Left ventricle myocardium superior (tissue), 1 donor: ENCODE measurements at regions not wholly inside any gene's neighbourhood (a gene's known extent, or its start where the extent isn't known, plus 50 kb on each side); places are given as distances from the start of the nearest gene placed in this dataset.
A peak's percentile ranks its signal among the peaks of the same experiment; 100 is the strongest.

Experiments
- ATAC-seq: fragments of 200-7000 bp; cut with Tn5 transposase; one replicate; pipeline ENCODE4 v1.9.1; 2020; ENCODE audit warnings: mild to moderate bottlenecking, moderate library complexity
- DNase-seq: peaks from one replicate; pipeline ENCODE4 v3.0.0-alpha.2; 2020
- intact Hi-C: fragments of 100-400 bp; cut with micrococcal nuclease; formaldehyde crosslinking; loops from one replicate; pipeline ENCODE4 v1.11.0; 2022
- donor health status: DM: no; HTN: yes; CAD: no; lungs with severe emphysema.

DNA sequence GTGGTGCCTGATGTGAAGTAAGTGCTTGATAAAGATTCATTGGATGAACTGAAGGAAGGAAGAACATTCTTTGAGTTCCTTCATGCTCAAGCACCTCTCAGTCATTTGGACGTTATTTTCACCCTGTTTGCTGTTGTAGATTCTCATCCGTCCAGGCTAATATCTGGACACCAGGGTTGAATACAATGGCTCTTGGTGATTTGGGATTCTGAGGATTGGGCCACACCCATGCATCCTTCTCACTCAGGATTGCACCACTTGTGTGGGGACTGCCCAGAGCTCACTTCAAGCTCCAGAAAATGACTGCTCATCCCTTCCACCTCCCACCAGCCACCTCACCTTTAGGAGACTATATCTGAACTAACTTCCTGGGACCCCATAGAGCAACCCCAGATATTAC lies 117.1 kb upstream of the IPO9 start:
- no peak for ATAC-seq

DNA sequence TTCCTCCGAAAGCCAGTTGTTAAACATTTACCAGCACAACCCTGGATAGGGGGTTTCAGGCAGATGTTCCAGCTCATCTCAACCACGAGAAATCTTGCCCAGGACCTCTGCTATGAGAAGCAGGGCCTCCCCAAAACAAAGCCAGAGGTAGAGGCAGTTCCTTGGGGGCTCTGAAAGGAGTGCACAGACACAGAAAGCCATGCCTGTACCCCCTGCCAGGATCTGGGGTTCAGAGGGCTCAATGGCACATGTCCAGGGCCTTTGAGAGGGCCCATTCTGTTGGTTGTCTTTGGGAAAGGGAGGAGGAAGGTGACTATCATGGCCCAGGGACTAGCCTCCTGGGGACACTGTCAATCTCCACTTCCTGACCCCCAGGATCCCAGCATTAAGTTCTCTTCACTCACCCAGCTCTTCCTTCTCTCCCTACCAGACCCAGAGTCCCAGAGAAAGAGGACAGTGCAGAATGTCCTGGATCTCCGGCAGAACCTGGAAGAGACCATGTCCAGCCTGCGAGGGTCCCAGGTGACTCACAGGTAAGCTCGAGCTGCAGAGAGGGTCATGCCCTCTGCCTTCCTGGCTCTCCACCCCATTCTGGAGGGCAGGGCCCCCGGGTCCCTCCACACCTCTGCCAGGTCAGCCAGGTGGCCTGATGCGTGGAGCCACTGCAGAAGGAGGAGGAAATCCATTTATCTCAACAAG lies 116.4 kb upstream of the IPO9 start:
- ATAC-seq: no peak
- intact Hi-C loops: no loop called here
- DNase-seq: no peak

More for the DNA sequence above, 117.1 kb upstream of the IPO9 start:
- intact Hi-C loops: loop anchor here (2.0 kb wide), 1 partner anchor 81 kb away; no protein-coding TSS in a partner anchor
- no peak for DNase-seq

DNA sequence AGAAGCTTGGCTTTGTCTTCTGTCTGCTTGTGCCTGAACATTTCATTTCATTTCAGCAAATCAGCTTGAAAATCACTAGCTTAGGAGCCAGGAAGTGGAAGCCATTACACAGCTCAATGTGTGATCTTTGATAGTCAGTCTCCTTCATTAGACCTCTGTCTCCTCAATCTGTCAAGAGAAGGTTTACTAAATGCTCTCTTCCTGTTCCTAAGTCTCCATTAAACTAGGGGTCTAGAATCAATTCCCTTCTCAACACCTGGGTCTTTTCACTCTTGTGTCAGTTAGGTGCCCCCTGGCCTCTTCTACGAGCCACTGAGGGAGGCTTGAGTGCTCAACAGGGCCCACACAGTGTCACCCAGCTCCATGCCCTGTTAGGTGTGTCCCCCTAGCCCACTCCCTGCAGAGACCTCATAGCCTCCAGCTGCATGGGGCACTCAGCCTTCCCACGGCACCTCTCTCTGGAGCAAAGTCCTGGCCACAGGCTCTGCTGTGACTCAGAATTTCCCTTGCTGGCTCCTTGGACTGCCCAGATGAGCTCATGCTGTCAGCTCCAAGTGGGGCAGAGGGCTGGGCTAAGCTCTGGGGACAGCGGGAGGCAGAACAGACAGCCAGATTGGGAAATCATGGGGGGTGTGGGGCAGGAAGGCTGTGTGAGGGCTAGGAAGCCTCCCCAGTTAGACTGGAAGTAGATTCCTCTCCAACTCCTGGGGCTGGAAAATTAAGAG lies 115.7 kb upstream of the IPO9 start:
- DNase-seq (peak; percentile 93), ATAC-seq (peak; percentile 89)
- intact Hi-C loops: no loop called here

GRCh38 chr1:201714542-201715329 lies 114.2 kb upstream of the IPO9 start:
- ATAC-seq (peak; percentile 55), DNase-seq (peak; percentile 72)
- intact Hi-C loops: no loop called here

DNA sequence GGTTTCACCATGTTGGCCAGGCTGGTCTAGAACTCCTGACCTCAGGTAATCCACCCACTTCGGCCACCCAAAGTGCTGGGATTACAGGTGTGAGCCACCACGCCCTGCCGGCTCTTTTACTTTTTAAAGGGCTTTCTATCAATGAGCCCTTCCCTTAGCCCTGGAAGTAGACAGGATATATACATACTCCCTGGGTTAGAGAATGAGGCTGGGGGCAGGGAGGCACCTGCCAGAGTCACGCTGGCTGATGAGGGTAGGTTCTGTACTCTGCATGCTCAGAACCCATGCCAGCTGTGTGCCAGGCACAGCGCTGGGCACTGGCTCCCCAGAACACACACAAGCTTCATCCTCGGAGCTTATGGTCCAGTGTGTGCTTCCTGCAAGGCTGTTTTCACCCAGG lies 113.6 kb upstream of the IPO9 start:
- ATAC-seq: no peak
- no peak for DNase-seq
- intact Hi-C loops: no loop called here

GRCh38 chr1:201715801-201716741 lies 112.9 kb upstream of the IPO9 start:
- intact Hi-C loops: no loop called here
- no peak for ATAC-seq
- DNase-seq: no peak

DNA sequence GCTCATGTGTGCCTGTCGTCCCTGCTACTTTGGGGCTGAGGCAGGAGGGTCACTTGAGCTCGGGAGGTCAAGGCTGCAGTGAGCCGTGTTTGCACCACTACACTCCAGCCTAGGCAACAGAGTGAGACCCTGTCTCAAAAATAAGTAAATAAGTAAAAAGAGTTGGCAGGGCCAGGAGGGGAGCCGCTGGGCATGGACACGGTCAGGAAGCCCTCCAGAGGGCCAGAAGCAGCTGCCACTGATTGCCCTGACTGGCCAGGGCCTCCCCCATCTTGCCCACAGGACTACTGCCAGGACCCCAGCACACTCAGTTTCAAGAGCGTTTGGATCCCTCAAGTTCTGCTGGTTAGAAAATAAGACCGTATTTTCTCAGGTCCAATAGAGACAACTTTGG lies 112.2 kb upstream of the IPO9 start:
- intact Hi-C loops: no loop called here
- DNase-seq: no peak
- no peak for ATAC-seq

DNA sequence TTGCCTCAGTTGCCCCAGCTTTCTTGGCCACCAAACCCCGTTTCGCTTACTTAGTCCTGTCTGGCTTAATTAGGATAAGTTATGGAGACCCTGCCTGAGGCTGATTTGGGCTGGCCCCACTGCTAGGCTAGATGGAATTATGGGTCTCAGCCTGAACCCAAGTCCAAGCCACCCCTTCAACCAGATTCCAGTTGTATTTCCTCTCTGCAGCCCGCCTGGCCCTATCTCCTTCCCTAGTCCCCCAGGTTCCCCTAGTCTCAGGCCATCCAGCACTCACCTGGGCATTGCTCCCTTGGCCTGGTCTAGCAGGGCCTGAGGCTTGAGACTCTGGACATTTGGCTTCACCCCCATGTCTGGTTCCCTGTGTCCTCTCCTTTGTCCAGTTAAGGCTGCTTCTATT lies 111.7 kb upstream of the IPO9 start:
- intact Hi-C loops: no loop called here
- ATAC-seq: no peak
- no peak for DNase-seq

- intact Hi-C loops: no loop called here
- no peak for ATAC-seq
- DNase-seq: no peak
Observed at GRCh38 chr1:201718346-201719202, 110.4 kb upstream of the IPO9 start.

- DNase-seq (peak; percentile 86), ATAC-seq (peak; percentile 64)
- intact Hi-C loops: no loop called here
Observed at GRCh38 chr1:201719812-201720521, 109.0 kb upstream of the IPO9 start.

DNA sequence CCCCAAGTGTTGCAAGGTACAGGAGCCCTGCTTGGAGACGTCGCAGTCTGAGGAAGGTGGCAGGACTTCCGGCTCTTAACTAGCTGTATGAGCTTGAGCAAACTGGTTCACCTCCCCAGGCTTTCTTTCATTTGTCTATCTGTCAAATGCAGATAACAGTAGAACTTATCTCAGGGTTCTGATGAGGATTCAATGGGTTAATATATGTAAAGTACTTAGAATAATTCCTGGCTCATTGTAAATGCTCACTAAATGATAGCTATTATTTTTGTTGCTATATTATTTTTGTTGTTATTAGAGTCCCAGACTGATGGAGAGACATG lies 108.5 kb upstream of the IPO9 start:
- DNase-seq (no peak), ATAC-seq (no peak)
- intact Hi-C loops: no loop called here

GRCh38 chr1:201721082-201722049 lies 107.6 kb upstream of the IPO9 start:
- no peak for DNase-seq
- ATAC-seq: no peak
- intact Hi-C loops: no loop called here

DNA sequence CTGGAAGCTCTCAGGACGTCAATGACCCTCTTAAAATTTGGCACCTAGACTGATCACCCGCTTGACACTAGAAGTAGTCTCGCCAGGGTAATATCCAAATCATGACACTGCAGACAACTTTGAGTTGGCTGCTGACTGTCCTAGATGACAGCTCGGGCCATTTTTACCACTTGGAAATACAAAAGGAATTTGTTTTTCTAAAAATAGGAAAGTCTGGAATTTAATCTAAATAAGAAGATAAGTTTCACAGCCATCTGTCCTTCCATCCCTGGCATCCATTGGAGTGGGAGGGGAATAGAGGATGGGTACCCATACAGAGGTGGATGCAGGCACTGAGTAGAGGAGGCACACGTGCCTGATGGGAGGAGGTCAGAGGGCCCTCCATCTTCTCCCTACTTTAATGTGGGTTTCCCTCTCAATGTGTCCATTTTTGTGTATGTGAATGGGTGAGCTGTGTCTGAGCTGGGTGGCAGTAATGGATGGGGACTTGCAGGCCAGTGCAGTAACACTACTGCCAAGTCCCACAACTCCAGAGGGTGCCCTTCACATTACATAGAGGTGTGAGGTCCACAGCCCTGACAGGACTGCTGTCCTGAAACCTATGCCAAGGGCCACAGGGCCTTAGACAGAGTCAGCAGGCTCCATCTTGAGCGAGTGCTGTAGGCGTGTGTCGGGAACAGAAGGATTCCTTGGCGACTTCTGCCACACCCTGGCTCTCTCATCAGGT lies 104.8 kb upstream of the IPO9 start:
- ATAC-seq: peak; percentile 77
- intact Hi-C loops: no loop called here
- peak; percentile 66 for DNase-seq

DNA sequence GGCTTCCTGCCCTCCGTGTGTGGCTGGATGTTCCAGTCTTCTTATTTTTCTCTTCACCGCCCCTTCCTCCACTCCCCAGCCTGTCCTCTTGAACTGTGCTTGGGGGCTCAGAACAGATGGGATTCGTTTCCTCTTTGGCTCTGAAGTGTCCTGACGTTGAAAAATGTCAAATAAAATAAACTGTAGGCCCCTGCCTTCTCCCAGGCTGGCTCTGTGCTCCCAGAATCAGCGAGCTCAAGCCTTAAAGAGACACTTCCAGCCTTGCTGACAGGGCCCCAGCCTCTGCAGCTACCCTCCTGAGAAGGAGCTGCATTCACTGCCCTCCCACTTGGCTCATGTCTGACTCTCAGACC lies 104.2 kb upstream of the IPO9 start:
- ATAC-seq (peak; percentile 7), DNase-seq (no peak)
- intact Hi-C loops: no loop called here

DNA sequence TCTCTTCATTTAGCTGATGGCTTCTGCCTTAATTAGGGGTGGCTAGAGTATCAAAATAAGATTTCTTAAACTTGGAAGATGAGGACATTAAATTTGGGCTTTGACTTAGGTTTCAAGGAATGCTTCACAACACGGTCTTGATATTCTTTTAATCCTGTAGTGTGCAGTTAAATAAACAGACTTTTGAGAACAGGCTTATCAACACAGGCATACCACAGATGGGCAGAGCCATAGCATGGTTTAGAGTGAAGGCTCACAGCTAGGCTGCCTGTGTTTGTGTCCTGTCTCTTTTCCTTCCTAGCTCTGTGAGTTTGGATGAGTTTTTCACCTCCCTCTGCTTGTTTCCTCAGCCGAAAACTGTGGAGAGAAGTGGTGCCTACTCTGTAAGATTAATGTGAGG lies 102.3 kb upstream of the IPO9 start:
- no peak for ATAC-seq
- intact Hi-C loops: no loop called here
- no peak for DNase-seq

GRCh38 chr1:201728731-201729130 lies 100.2 kb upstream of the IPO9 start:
- no peak for DNase-seq
- no peak for ATAC-seq
- intact Hi-C loops: no loop called here
